ENCODE measurements at regions not wholly inside any gene's neighbourhood (a gene's known extent, or its start where the extent isn't known, plus 50 kb on each side); places are given as distances from the start of the nearest gene placed in this dataset.

DNA sequence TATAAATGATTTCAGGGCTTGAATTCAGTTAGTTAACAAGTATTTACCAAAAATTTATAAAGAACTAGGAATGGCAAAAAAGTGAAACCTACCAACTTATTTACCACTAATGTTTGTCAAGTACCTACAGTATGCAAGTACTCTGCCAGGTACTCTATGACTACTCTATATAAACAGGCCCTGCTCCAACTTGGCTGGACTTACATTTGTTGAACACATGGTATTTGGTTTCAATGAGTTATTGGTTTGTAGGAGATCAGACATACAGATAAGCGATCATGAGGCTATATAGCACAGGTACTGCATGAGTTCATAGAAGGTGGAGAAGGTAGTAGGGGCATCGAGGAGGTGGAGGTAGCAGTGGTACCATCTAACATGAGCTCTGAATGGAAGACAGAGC is 159.9 kb upstream of the PDGFD start:
- no peak for DNase-seq (ENCODE audit: extremely low read depth in 1 of 4, low spot score in 3 of 4)
- in situ Hi-C loops (cut with MboI): no loop called here
- TF ChIP-seq MECOM (CRISPR knock-in tag; IDR thresholded peaks at IDR 0.05) (no peak), FOXA3 (CRISPR knock-in tag; conservative IDR thresholded peaks at IDR 0.05 in 1 of 2, IDR thresholded peaks at IDR 0.05 in 1 of 2) (no peak), RBM39 (optimal IDR thresholded peaks at IDR 0.05; ENCODE audit: low read depth, low read length) (no peak), KLF10 (CRISPR knock-in tag; IDR thresholded peaks at IDR 0.05) (no peak), ZNF224 (CRISPR knock-in tag; IDR thresholded peaks at IDR 0.05) (no peak), CXXC5 (CRISPR knock-in tag; IDR thresholded peaks at IDR 0.05) (no peak), RFX5 (IDR thresholded peaks at IDR 0.05; ENCODE audit: low read depth, low read length) (no peak)
- TF ChIP-seq, protein P1, sequence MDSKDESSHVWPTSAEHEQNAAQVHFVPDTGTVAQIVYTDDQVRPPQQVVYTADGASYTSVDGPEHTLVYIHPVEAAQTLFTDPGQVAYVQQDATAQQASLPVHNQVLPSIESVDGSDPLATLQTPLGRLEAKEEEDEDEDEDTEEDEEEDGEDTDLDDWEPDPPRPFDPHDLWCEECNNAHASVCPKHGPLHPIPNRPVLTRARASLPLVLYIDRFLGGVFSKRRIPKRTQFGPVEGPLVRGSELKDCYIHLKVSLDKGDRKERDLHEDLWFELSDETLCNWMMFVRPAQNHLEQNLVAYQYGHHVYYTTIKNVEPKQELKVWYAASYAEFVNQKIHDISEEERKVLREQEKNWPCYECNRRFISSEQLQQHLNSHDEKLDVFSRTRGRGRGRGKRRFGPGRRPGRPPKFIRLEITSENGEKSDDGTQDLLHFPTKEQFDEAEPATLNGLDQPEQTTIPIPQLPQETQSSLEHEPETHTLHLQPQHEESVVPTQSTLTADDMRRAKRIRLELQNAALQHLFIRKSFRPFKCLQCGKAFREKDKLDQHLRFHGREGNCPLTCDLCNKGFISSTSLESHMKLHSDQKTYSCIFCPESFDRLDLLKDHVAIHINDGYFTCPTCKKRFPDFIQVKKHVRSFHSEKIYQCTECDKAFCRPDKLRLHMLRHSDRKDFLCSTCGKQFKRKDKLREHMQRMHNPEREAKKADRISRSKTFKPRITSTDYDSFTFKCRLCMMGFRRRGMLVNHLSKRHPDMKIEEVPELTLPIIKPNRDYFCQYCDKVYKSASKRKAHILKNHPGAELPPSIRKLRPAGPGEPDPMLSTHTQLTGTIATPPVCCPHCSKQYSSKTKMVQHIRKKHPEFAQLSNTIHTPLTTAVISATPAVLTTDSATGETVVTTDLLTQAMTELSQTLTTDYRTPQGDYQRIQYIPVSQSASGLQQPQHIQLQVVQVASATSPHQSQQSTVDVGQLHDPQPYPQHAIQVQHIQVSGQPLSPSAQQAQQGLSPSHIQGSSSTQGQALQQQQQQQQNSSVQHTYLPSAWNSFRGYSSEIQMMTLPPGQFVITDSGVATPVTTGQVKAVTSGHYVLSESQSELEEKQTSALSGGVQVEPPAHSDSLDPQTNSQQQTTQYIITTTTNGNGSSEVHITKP (IDR thresholded peaks at IDR 0.05; ENCODE audit: partially characterized antibody): no peak
- TF ChIP-seq, protein P2, sequence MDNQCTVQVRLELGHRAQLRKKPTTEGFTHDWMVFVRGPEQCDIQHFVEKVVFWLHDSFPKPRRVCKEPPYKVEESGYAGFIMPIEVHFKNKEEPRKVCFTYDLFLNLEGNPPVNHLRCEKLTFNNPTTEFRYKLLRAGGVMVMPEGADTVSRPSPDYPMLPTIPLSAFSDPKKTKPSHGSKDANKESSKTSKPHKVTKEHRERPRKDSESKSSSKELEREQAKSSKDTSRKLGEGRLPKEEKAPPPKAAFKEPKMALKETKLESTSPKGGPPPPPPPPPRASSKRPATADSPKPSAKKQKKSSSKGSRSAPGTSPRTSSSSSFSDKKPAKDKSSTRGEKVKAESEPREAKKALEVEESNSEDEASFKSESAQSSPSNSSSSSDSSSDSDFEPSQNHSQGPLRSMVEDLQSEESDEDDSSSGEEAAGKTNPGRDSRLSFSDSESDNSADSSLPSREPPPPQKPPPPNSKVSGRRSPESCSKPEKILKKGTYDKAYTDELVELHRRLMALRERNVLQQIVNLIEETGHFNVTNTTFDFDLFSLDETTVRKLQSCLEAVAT (IDR thresholded peaks at IDR 0.05): no peak
- TF ChIP-seq, protein P3, sequence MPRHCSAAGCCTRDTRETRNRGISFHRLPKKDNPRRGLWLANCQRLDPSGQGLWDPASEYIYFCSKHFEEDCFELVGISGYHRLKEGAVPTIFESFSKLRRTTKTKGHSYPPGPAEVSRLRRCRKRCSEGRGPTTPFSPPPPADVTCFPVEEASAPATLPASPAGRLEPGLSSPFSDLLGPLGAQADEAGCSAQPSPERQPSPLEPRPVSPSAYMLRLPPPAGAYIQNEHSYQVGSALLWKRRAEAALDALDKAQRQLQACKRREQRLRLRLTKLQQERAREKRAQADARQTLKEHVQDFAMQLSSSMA (CRISPR knock-in tag; IDR thresholded peaks at IDR 0.05): no peak
- TF ChIP-seq, protein P4, sequence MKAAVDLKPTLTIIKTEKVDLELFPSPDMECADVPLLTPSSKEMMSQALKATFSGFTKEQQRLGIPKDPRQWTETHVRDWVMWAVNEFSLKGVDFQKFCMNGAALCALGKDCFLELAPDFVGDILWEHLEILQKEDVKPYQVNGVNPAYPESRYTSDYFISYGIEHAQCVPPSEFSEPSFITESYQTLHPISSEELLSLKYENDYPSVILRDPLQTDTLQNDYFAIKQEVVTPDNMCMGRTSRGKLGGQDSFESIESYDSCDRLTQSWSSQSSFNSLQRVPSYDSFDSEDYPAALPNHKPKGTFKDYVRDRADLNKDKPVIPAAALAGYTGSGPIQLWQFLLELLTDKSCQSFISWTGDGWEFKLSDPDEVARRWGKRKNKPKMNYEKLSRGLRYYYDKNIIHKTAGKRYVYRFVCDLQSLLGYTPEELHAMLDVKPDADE (conservative IDR thresholded peaks at IDR 0.05; ENCODE audit: control insufficient read depth, low read depth, low read length): no peak
- TF ChIP-seq, protein P5, sequence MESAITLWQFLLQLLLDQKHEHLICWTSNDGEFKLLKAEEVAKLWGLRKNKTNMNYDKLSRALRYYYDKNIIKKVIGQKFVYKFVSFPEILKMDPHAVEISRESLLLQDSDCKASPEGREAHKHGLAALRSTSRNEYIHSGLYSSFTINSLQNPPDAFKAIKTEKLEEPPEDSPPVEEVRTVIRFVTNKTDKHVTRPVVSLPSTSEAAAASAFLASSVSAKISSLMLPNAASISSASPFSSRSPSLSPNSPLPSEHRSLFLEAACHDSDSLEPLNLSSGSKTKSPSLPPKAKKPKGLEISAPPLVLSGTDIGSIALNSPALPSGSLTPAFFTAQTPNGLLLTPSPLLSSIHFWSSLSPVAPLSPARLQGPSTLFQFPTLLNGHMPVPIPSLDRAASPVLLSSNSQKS (CRISPR knock-in tag; IDR thresholded peaks at IDR 0.05): no peak
- Histone ChIP-seq H3K9ac (ENCODE audit: insufficient read depth in 1 of 2, low read depth in 2 of 2, low read length in 2 of 2) (no peak overlapping the region), H4K20me1 (replicated peaks; ENCODE audit: control insufficient read depth, insufficient read depth, low read length) (no peaks in the 10 kb centered on the region), H3K4me3 (no peak overlapping the region), H3K4me1 (replicated peaks in 1 of 2; ENCODE audit: control insufficient read depth in 2 of 2, insufficient read depth in 2 of 2, low read length in 2 of 2) (no peaks in the 10 kb centered on the region), H3K9me3 (replicated peaks; ENCODE audit: control insufficient read depth, insufficient read depth, low read depth, low read length) (no peaks in the 10 kb centered on the region), H3K27ac (ENCODE audit: extremely low read depth, low read depth, low read length) (no peak overlapping the region), H3K79me2 (ENCODE audit: control insufficient read depth, insufficient read depth, low read length) (no peaks in the 10 kb centered on the region), H3K36me3 (ENCODE audit: control insufficient read depth, insufficient read depth, low read length) (no peaks in the 10 kb centered on the region), H3K4me2 (ENCODE audit: insufficient read depth, low read length) (no peak overlapping the region), H2AFZ (ENCODE audit: low read depth, low read length) (no peak overlapping the region), H3K9me1 (ENCODE audit: control insufficient read depth, insufficient read depth, low read length) (no peaks in the 10 kb centered on the region), H3K27me3 (ENCODE audit: control insufficient read depth in 2 of 2, insufficient read depth in 2 of 2, low read length in 2 of 2) (no peaks in the 10 kb centered on the region)
- ChIA-PET POLR2A (no interaction called here), CTCF (ENCODE audit: low intra/inter-chr PET ratio) (no interaction called here)
- WGBS (ENCODE audit: insufficient coverage, low coverage, missing lambda C conversion rate): 0% methylated on average over 2 of the region's 2 CpGs
- no peak for FAIRE-seq
- no peak for ATAC-seq
- BruUV-seq (replicated peaks): no TSS peak
- intact Hi-C loops (cut with micrococcal nuclease): no loop called here

All from K562 (cell line).